HepG2 (cell line): ENCODE measurements at regions not wholly inside any gene's neighbourhood (a gene's known extent, or its start where the extent isn't known, plus 50 kb on each side); places are given as distances from the start of the nearest gene placed in this dataset.

ENCODE experiments used
- ATAC-seq: fragments of 200-7000 bp; cut with Tn5 transposase; 3 replicates; pipeline ENCODE4 v1.9.1; 2020; ENCODE audit warnings: mild to moderate bottlenecking, moderate library complexity
- BruUV-seq: library from RNA; stranded (reverse); fragments of 400-500 nt; replicated peaks from 2 replicates; lab custom pipeline; 2021; lab: Mats Ljungman, UMichigan
- CTCF ChIA-PET: fragments of 300-600 bp; formaldehyde crosslinking; extraction: SDS; loops from one replicate; lab custom pipeline; 2021; ENCODE audit warnings: low total read pairs, inconsistent platforms, low intra/inter-chr PET ratio; lab: Yijun Ruan, JAX
- POLR2A ChIA-PET: fragments of 350-600 bp; sonication (Branson Sonifier 250); formaldehyde crosslinking; loops from one replicate; lab custom pipeline; 2020; ENCODE audit warnings: antibody characterized with exemption, inconsistent platforms; lab: Yijun Ruan, JAX
- DNase-seq: peaks from one replicate; pipeline ENCODE4 v3.0.0-alpha.2; 2015; ENCODE audit warnings: low spot score
- FAIRE-seq: peaks from 3 replicates; lab custom pipeline; 2011; peaks lifted over from hg19 to GRCh38; lab: Jason Lieb, UNC
- H2AFZ ChIP-seq: one replicate; pipeline ENCODE4 v1.6.1; 2011; ENCODE audit warnings: low read length, inconsistent platforms
- H3K27ac ChIP-seq: fragments of 300-600 bp; 3 replicates; pipeline ENCODE4 v1.8.0; 2011; ENCODE audit warnings: mixed run types, mild to moderate bottlenecking, mixed read lengths, low read length, inconsistent platforms; ENCODE audit not compliant: insufficient read depth; ENCODE audit errors: extremely low read length
- H3K27me3 ChIP-seq, 2 experiments: fragments of 200-600 bp in 1 of 2; 2 replicates in 1 of 2; 3 replicates in 1 of 2; pipeline versions ENCODE4 v1.6.0 to v1.8.0; 2011; ENCODE audit warnings: low read length in 2 of 2, mild to moderate bottlenecking in 2 of 2, moderate library complexity in 2 of 2, inconsistent platforms in 1 of 2; ENCODE audit not compliant: insufficient read depth in 2 of 2, control insufficient read depth in 1 of 2
- H3K36me3 ChIP-seq, 2 experiments: fragments of 200-600 bp in 1 of 2; replicated peaks in 1 of 2; 2 replicates in 1 of 2; 3 replicates in 1 of 2; pipeline versions ENCODE4 v1.5.1 to v1.8.0; 2011; ENCODE audit warnings: low read length in 2 of 2, inconsistent platforms in 1 of 2; ENCODE audit not compliant: insufficient read depth in 2 of 2, control insufficient read depth in 1 of 2
- H3K4me1 ChIP-seq: 2 replicates; pipeline ENCODE4 v1.5.1; 2012; ENCODE audit warnings: low read length, inconsistent platforms; ENCODE audit not compliant: insufficient read depth
- H3K4me2 ChIP-seq: 2 replicates; pipeline ENCODE4 v1.6.0; 2011; ENCODE audit warnings: low read depth, low read length, inconsistent platforms
- H3K4me3 ChIP-seq, 3 experiments: fragments of 200-600 bp in 1 of 3; sonication (generic), shearing (Covaris generic) in 1 of 3; replicated peaks in 1 of 3; 2 replicates each; pipeline ENCODE4 v1.5.1; 2011 to 2016; ENCODE audit warnings: low read length in 3 of 3, inconsistent platforms in 2 of 3, low read depth in 2 of 3, mild to moderate bottlenecking in 2 of 3, control low read depth in 1 of 3, mixed read lengths in 1 of 3; ENCODE audit not compliant: insufficient read depth in 1 of 3
- H3K79me2 ChIP-seq: one replicate; pipeline ENCODE4 v1.6.1; 2011; ENCODE audit warnings: low read length, inconsistent platforms; ENCODE audit not compliant: insufficient read depth
- H3K9ac ChIP-seq: 2 replicates; pipeline ENCODE4 v1.6.0; 2011; ENCODE audit warnings: mild to moderate bottlenecking, low read depth, low read length, inconsistent platforms; ENCODE audit not compliant: insufficient read depth
- H3K9me3 ChIP-seq: 2 replicates; pipeline ENCODE4 v1.5.1; 2012; ENCODE audit warnings: mild to moderate bottlenecking, low read length
- H4K20me1 ChIP-seq: 2 replicates; pipeline ENCODE4 v1.6.0; 2011; ENCODE audit warnings: inconsistent platforms, mild to moderate bottlenecking, low read length, moderate library complexity; ENCODE audit not compliant: insufficient read depth
- EZH2 ChIP-seq: conservative IDR thresholded peaks from 2 replicates; pipeline ENCODE4 v1.6.1; 2012; ENCODE audit warnings: mild to moderate bottlenecking, low read depth, low read length, moderate library complexity
- NFIC ChIP-seq: IDR thresholded peaks from 2 replicates; pipeline ENCODE4 v1.6.1; 2012; ENCODE audit warnings: mild to moderate bottlenecking, low read length, inconsistent platforms
- PBX3 ChIP-seq: sonication (generic); formaldehyde crosslinking; IDR thresholded peaks from 2 replicates; pipeline ENCODE4 v1.8.1; 2023; ENCODE audit warnings: missing genetic modification reagents, inconsistent platforms, borderline replicate concordance
- RBM22 ChIP-seq: fragments of 200-400 bp; formaldehyde crosslinking; optimal IDR thresholded peaks from 2 replicates; pipeline ENCODE3; 2017; ENCODE audit warnings: mild to moderate bottlenecking, low read length, moderate library complexity
- RFX5 ChIP-seq: IDR thresholded peaks from 2 replicates; pipeline ENCODE4 v1.6.1; 2011; ENCODE audit warnings: low read depth, low read length, improper control_type of control experiment
- SNAPC4 ChIP-seq: sonication (generic); formaldehyde crosslinking; IDR thresholded peaks from 2 replicates; pipeline ENCODE4 v1.4.0; 2020; ENCODE audit warnings: mild to moderate bottlenecking, missing genetic modification reagents
- TFAP4 ChIP-seq: sonication (generic); IDR thresholded peaks from 2 replicates; pipeline ENCODE4 v1.6.1; 2016; ENCODE audit warnings: low read depth, borderline replicate concordance
- ZNF180 ChIP-seq: sonication (generic); formaldehyde crosslinking; IDR thresholded peaks from 2 replicates; pipeline ENCODE4 v1.4.0; 2020; ENCODE audit warnings: low read depth, missing genetic modification reagents, borderline replicate concordance
- ZNF264 ChIP-seq: sonication (generic); formaldehyde crosslinking; IDR thresholded peaks from 2 replicates; pipeline ENCODE4 v1.4.0; 2020; ENCODE audit warnings: missing genetic modification reagents
- ZSCAN5A ChIP-seq: sonication (generic); formaldehyde crosslinking; IDR thresholded peaks from 2 replicates; pipeline ENCODE4 v1.8.0; 2022; ENCODE audit warnings: mild to moderate bottlenecking, missing genetic modification reagents, borderline replicate concordance
- WGBS: methylation state at CpG from one replicate; pipeline ENCODE4 v1.1.6; 2017; ENCODE audit warnings: low lambda C conversion rate; 5-methylcytosine and 5-hydroxymethylcytosine counted together
- in situ Hi-C: cut with HindIII; loops from 2 replicates; pipeline ENCODE4 v1.10.0; 2017; ENCODE audit warnings: low pct_unique_long_range_greater_than_20kb; ENCODE audit not compliant: extremely low pct_ligation_motif_present
- intact Hi-C: fragments of 100-400 bp; cut with micrococcal nuclease; formaldehyde crosslinking; loops from one replicate; pipeline ENCODE4 v1.10.0; 2022; ENCODE audit not compliant: unreplicated experiment

GRCh38 chr5:57720656-57721055 lies 238.0 kb upstream of the ACTBL2 start:
- Histone ChIP-seq H3K27ac (no peak overlapping the region), H3K9me3 (no peaks in the 10 kb centered on the region), H4K20me1 (no peaks in the 10 kb centered on the region), H3K36me3 (no peaks in the 10 kb centered on the region), H3K4me2 (no peak overlapping the region), H3K27me3 (no peaks in the 10 kb centered on the region), H3K4me3 (no peak overlapping the region), H3K4me1 (peaks cover 24% of the 10 kb centered on the region), H3K79me2 (no peaks in the 10 kb centered on the region), H2AFZ (no peak overlapping the region), H3K9ac (no peak overlapping the region)
- in situ Hi-C loops, result no loop called here
- CTCF ChIA-PET, result no interaction called here
- BruUV-seq, result no TSS peak
- POLR2A ChIA-PET, result no interaction called here
- WGBS, result 74% methylated on average over 4 of the region's 4 CpGs
- no peak for TF ChIP-seq RFX5
- no peak for TF ChIP-seq TFAP4
- TF ChIP-seq ZNF264 (CRISPR knock-in tag), result no peak
- no peak for TF ChIP-seq EZH2
- no peak for TF ChIP-seq ZSCAN5A (CRISPR knock-in tag)
- TF ChIP-seq SNAPC4 (CRISPR knock-in tag), result no peak
- no peak for TF ChIP-seq ZNF180 (CRISPR knock-in tag)
- TF ChIP-seq RBM22, result no peak
- TF ChIP-seq NFIC, result no peak
- TF ChIP-seq PBX3 (CRISPR knock-in tag), result no peak
- DNase-seq (no peak), ATAC-seq (no peak), FAIRE-seq (no peak)
- intact Hi-C loops, result no loop called here
